DOHH2 (cell line): ENCODE measurements at regions not wholly inside any gene's neighbourhood (a gene's known extent, or its start where the extent isn't known, plus 50 kb on each side); places are given as distances from the start of the nearest gene placed in this dataset.

Experiments
- CTCF ChIP-seq: fragments of 200-600 bp; sonication (generic); IDR thresholded peaks from one replicate; pipeline ENCODE4 v1.5.1; 2014; ENCODE audit warnings: antibody characterized with exemption, mild to moderate bottlenecking, low read depth, low read length; ENCODE audit not compliant: poor library complexity, severe bottlenecking
- EZH2phosphoT487 ChIP-seq: fragments of 200-600 bp; sonication (generic); IDR thresholded peaks from 2 replicates; pipeline ENCODE4 v1.6.1; 2017; ENCODE audit warnings: borderline replicate concordance, mild to moderate bottlenecking, antibody characterized with exemption, low read length, moderate library complexity, mixed read lengths

- no peak for TF ChIP-seq CTCF
- TF ChIP-seq EZH2phosphoT487 = no peak
Measured at GRCh38 chr6:54993294-54993693, 146.7 kb downstream of the FAM83B start.
